ENCODE measurements at regions not wholly inside any gene's neighbourhood (a gene's known extent, or its start where the extent isn't known, plus 50 kb on each side); places are given as distances from the start of the nearest gene placed in this dataset.

DNA sequence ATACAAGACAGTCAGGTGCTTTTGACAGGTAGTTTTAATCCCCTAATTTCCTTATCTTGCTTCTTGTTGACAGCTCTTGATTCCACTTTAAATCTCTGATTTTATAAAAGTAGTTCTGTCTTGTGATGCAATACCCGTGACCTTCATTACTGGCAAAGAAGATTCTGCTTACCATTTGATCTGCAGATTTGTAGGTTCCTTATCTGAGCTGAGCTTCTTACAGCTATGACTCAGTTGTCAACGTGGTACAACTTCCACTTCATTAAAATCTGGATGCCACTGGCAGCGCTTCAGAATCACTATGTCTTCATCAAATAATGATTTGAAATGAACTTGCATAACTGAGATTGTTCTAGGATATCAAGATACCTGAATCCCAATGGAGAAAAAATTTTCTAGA lies 543.6 kb upstream of the B3GALT2 start:
- H3K27me3 Mint-ChIP-seq (ENCODE audit: low read depth, poor library complexity): no peaks in the 10 kb centered on the region
- DNase-seq: no peak

DNA sequence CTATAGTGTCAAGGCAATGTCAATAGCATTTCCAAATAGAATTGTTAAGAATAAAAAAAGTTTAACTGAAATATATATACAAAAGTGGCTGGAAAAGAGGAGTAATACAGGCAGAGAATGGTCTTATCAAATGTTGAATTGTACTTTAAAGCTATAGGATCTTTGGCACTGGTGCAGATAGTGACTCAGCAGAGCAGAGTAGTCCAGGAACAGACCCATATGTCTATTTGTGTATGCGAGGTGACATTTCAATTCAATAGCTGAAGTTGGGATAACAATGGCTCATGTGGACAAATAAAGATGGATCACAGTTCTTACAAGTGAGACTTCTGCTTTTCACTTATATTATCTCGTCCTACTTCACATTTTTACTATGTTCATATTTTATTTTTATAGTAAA lies 543.0 kb upstream of the B3GALT2 start:
- H3K27me3 Mint-ChIP-seq (ENCODE audit: low read depth, poor library complexity): no peaks in the 10 kb centered on the region
- no peaks in the 10 kb centered on the region for H3K36me3 Mint-ChIP-seq (ENCODE audit: low read depth)
- H3K9me3 Mint-ChIP-seq: peaks cover 7% of the 10 kb centered on the region
- H3K4me3 Mint-ChIP-seq: no peak overlapping the region
- DNase-seq: no peak
- H3K27ac Mint-ChIP-seq: no peak overlapping the region
- TF ChIP-seq, protein P1, sequence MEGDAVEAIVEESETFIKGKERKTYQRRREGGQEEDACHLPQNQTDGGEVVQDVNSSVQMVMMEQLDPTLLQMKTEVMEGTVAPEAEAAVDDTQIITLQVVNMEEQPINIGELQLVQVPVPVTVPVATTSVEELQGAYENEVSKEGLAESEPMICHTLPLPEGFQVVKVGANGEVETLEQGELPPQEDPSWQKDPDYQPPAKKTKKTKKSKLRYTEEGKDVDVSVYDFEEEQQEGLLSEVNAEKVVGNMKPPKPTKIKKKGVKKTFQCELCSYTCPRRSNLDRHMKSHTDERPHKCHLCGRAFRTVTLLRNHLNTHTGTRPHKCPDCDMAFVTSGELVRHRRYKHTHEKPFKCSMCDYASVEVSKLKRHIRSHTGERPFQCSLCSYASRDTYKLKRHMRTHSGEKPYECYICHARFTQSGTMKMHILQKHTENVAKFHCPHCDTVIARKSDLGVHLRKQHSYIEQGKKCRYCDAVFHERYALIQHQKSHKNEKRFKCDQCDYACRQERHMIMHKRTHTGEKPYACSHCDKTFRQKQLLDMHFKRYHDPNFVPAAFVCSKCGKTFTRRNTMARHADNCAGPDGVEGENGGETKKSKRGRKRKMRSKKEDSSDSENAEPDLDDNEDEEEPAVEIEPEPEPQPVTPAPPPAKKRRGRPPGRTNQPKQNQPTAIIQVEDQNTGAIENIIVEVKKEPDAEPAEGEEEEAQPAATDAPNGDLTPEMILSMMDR (IDR thresholded peaks at IDR 0.05): no peak
- H3K4me1 Mint-ChIP-seq: peaks cover 11% of the 10 kb centered on the region

More for the DNA sequence above, 543.6 kb upstream of the B3GALT2 start:
- no peak overlapping the region for H3K4me3 Mint-ChIP-seq
- no peak overlapping the region for H3K27ac Mint-ChIP-seq
- H3K4me1 Mint-ChIP-seq: peaks cover 11% of the 10 kb centered on the region
- TF ChIP-seq, protein P1 (IDR thresholded peaks at IDR 0.05): no peak
- H3K36me3 Mint-ChIP-seq (ENCODE audit: low read depth): no peaks in the 10 kb centered on the region
- peaks cover 4% of the 10 kb centered on the region for H3K9me3 Mint-ChIP-seq

DNA sequence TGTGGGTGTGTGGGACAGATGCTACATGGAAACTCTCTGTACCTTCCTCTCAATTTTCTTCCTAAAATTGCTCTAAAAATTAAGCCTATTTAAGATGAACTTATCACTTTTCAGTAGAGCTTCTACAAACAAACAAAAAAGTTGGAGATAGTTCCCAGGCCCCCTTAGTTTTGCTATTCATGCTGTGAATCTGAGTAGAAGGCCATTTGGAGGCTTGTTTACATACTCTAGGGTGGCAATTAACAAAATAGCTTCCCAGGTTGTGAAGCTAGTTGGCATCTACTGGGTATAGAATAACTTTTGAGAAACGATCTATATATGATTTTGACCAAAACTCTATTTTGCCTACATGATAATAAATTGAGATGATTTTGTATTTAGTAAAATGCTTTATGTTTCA lies 541.4 kb upstream of the B3GALT2 start:
- H3K27ac Mint-ChIP-seq: peak overlapping the region; percentile 2
- H3K36me3 Mint-ChIP-seq (ENCODE audit: low read depth): no peaks in the 10 kb centered on the region
- H3K27me3 Mint-ChIP-seq (ENCODE audit: low read depth, poor library complexity): no peaks in the 10 kb centered on the region
- H3K4me3 Mint-ChIP-seq: no peak overlapping the region
- DNase-seq: no peak
- H3K9me3 Mint-ChIP-seq: peaks cover 10% of the 10 kb centered on the region
- peaks cover 11% of the 10 kb centered on the region for H3K4me1 Mint-ChIP-seq
- TF ChIP-seq, protein P1 (IDR thresholded peaks at IDR 0.05): no peak

DNA sequence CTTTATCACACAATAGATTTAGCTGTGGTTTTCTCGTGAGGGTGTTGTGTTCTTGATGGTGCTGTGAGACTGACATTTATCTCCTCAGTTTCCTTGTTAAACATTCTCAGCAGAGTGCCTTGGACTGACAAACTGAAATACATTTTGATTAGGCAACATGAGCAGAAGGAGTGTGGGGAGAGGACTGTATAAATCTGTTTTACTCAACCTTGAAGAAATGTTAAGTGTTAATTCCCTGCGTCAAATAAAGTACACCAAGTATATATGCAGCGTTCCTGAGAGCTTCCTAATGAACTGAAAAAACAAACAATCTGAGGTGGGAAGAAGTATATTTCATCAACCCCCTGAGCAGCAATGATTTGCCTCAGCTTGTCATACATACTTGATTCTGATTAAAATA lies 540.3 kb upstream of the B3GALT2 start:
- H3K4me3 Mint-ChIP-seq: no peak overlapping the region
- peaks cover 10% of the 10 kb centered on the region for H3K9me3 Mint-ChIP-seq
- H3K27ac Mint-ChIP-seq: no peak overlapping the region
- no peaks in the 10 kb centered on the region for H3K36me3 Mint-ChIP-seq (ENCODE audit: low read depth)
- TF ChIP-seq, protein P1 (IDR thresholded peaks at IDR 0.05): no peak
- peaks cover 11% of the 10 kb centered on the region for H3K4me1 Mint-ChIP-seq
- no peak for DNase-seq
- H3K27me3 Mint-ChIP-seq (ENCODE audit: low read depth, poor library complexity): no peaks in the 10 kb centered on the region

DNA sequence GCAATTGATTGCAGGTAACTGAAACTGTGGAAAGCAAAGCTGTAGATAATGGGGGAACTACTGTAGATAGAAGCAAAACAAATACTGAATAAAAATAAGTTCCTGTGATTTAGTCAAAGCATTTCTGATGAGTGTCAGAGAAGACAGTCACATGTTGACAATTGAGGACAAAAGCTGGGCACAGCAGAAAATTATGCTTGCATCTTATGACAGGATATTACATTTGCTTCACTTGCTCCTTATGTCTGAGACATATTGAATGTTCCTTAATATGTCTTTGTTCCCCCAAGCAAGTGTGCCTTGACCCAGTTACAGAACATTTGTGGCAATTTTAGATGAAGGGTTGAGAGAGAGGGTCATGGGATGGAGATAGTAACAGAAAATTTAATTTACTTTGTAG lies 526.0 kb upstream of the B3GALT2 start:
- TF ChIP-seq, protein P1 (IDR thresholded peaks at IDR 0.05): no peak
- Mint-ChIP-seq H3K4me1 (no peaks in the 10 kb centered on the region), H3K27me3 (ENCODE audit: low read depth, poor library complexity) (peaks cover 5% of the 10 kb centered on the region), H3K27ac (no peak overlapping the region), H3K36me3 (ENCODE audit: low read depth) (no peaks in the 10 kb centered on the region), H3K4me3 (no peak overlapping the region), H3K9me3 (peaks cover 5% of the 10 kb centered on the region)
- DNase-seq: no peak

DNA sequence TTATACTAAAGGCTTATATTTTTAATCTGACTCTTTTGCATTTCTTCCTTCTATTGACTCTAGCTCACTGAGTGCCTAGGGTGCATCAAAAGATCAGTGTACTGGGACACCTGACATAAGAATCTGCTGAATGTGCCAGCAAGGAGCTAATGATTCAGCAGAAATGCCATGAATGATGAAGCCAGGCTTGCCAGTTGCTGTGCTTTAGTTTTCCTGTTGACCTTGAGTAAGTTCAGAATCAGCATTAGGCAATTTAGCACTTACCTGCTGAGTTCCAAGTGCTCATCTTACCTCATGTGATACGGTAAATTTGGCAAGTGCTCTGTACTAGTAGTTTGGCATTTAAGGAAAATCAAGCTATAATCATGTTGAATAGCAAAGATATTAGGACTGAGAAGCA lies 523.2 kb upstream of the B3GALT2 start:
- DNase-seq: no peak
- TF ChIP-seq, protein P1 (IDR thresholded peaks at IDR 0.05): no peak
- Mint-ChIP-seq H3K4me3 (no peak overlapping the region), H3K27ac (no peak overlapping the region), H3K36me3 (ENCODE audit: low read depth) (no peaks in the 10 kb centered on the region), H3K27me3 (ENCODE audit: low read depth, poor library complexity) (peaks cover 5% of the 10 kb centered on the region), H3K4me1 (no peaks in the 10 kb centered on the region), H3K9me3 (no peaks in the 10 kb centered on the region)
